Right ventricle myocardium superior (tissue), 1 donor: ENCODE measurements at regions not wholly inside any gene's neighbourhood (a gene's known extent, or its start where the extent isn't known, plus 50 kb on each side); places are given as distances from the start of the nearest gene placed in this dataset.

ENCODE experiments used
- ATAC-seq: fragments of 200-7000 bp; cut with Tn5 transposase; one replicate; pipeline ENCODE4 v1.9.1; 2020; ENCODE audit warnings: mild to moderate bottlenecking; ENCODE audit not compliant: poor library complexity
- DNase-seq: peaks from one replicate; pipeline ENCODE4 v3.0.0-alpha.2; 2020
- intact Hi-C: fragments of 100-400 bp; cut with DNase I; formaldehyde crosslinking; loops from one replicate; pipeline ENCODE4 v1.11.2; 2022
- donor health status: DM: no; HTN: yes; CAD: no; lungs with severe emphysema.

DNA sequence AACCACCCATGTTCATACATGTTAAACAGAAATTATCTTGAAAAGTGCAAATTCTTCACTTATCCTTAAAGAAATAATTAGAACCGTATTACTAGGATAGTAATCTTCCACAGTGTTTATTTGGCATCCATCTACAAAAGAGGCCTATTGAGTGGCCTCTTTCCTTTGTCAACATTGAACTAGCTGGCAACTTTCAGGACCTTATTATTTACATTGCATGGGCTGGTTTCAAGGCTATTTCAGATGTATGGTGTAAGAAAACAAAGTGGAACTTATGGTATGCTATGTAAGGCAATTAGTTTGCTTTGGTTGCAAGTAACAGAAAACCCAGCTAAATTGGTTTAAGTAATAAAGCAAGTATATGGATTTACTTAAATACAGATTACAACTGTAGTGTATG is 324.6 kb downstream of the RBM43 start:
- no peak for DNase-seq
- intact Hi-C loops, result no loop called here
- ATAC-seq, result no peak

DNA sequence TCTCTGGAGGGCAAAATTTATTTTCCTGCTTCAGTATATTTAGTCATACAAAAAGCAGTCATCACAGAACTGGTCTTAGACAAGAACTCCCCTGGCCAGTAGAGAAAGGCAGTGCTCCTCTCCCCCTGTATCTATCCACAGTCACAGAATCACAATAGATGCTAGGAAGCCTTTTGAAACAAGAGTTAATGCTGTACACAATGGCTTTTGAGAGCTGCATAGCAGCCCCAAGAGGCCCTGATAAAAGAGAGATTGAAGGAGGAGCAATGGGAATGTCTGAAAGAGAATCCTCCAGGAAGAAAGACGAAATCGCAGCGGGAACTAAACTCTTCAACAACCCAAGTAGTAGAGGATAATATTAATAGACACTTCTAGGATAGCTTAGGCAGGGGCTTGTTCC is 330.2 kb downstream of the RBM43 start:
- intact Hi-C loops, result no loop called here
- ATAC-seq (no peak), DNase-seq (no peak)

DNA sequence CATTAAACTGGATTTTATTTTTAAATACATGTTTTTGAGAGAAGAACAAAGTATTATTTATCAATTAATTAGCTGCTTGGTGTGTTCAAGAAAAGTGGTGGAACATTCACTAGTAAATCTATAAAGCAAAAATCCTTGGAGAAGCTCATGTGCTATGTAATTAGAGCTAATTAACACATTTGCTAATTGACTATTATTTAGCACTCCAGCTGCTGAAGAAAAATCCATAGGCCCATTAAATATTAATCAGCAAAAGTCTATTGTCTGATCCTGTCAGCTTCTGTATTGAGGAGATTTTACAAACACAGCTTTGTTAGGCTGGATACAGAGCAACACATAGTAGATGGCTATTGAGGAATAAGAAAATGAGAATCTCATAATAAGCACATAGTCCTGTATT is 336.1 kb downstream of the RBM43 start:
- no peak for ATAC-seq
- intact Hi-C loops, result no loop called here
- DNase-seq, result no peak

DNA sequence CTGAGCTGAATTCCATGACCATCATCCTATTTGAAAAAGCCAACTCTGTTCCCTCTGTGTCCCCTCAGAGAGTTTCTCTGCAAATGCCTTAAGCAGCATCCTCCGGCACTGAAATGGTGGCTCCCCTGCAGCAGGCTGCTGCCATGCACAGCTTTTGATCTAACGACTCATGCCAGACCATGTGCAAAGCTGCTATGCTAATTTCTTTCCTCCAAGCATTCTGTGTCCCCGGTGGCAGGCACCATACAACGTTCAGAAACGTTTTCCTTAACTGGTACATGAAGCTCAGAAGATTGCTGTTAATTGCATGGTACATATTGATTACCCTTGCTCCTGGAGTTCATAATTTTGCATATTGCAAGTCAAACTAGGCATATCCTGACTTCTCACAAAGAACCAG is 336.8 kb downstream of the RBM43 start:
- no peak for ATAC-seq
- no peak for DNase-seq
- intact Hi-C loops, result no loop called here

GRCh38 chr2:150919901-150920300 is 341.8 kb downstream of the RBM43 start:
- ATAC-seq (no peak), DNase-seq (no peak)
- intact Hi-C loops, result no loop called here

DNA sequence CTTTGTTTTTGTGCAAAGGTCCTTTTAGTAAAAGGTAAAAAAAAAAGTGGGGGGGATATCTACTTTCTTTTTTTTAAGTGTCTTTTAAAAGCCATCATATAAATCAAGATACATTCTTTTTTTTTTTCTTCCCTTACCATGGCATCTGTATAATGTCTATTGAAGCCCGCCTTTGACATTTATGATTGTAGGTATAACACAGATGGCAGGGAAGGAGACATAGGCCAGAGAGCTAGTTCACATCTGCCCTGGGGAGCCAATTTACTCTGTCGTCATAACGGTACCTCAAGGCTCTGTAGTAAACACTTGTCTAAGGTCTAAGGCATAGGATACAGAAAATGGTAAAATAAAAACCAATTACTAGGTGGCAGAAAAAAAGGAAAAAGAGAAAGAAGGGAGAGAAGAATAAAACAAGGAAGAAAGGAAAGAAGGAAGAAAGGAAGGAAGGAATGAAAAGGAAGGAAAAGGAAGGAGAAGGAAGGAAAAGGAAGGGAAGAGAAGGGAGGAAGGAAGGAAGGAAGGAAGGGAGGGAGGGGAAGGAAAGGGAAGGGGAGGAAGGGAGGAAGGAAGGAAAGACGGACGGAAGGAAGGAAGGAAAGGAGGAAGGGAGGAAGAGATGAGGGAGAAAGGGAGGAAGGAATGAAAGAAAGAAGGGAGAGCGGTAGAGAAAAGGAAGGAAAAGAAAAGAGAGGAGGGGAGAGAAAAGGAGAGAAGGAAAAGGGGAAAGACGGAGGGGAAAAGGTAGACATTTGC is 343.5 kb downstream of the RBM43 start:
- no peak for ATAC-seq
- intact Hi-C loops, result no loop called here

DNA sequence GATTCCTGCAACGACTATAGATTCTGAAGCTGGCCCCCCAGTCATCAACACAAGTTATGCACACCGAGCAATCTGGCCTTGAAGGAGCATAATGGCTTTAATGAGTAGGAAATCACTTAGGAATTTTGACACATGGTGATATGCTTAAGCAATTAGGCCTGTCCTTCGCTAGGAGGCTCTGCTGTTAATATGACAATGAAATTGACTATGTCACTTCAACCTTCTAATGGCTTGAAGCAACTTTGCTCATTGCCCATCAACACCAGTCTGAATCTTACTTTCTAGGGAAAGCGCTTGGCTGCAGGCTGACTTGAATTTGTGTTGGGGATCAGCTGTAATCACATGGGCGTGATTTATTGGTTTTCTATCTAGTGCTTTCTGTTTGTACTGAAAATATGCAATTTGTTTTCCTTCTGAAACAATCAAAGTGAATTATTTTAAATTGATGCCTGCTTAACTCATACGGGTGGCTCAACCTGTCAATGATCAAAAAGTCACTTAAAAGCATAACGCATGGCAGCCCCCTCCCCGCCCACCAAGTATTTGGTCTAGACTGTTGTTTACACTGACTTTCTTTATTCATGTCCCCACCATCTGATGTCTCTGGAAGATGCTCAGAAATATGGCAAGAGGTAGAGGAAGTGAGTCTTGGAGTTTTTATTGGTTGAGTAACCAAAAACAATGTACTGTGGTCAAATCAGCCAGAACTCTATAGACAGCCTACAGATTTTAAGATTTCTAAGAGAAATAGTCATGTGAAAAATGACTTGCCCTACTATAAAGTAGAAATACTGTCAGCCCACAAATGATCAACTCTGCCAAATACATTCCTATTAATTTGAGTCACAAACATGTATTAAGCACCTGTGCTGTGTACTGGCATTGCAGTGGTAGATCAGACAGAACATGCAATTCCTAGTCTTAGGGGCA is 344.9 kb downstream of the RBM43 start:
- intact Hi-C loops, result no loop called here
- DNase-seq, result no peak
- ATAC-seq, result no peak

More for the DNA sequence above, 343.5 kb downstream of the RBM43 start:
- no peak for DNase-seq

DNA sequence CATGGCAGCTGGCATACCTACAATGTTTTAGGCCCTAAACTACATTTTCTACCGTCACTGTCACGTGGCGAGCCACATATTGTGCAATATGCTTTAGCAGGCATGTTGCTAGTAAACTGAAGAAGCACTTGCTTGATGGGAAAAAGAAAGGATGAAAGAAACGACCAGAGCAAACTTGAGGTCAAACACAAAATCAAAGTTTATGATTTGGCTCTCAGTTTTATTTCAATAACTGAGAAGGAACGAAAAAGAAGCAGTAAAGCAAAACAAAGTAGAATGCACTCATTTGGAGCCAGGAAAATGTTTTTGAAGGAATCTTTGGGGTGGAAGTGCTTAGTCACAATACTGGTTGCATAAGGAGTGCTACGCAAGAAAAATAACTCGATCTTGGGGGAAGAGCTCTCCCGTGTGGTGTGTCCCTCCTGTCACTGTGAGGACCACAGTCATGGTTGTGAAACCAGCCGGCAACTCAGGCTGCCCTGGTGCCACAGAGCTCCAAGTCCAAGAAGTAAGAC is 349.8 kb downstream of the RBM43 start:
- intact Hi-C loops, result no loop called here
- ATAC-seq (peak; percentile 95), DNase-seq (peak; percentile 63)

DNA sequence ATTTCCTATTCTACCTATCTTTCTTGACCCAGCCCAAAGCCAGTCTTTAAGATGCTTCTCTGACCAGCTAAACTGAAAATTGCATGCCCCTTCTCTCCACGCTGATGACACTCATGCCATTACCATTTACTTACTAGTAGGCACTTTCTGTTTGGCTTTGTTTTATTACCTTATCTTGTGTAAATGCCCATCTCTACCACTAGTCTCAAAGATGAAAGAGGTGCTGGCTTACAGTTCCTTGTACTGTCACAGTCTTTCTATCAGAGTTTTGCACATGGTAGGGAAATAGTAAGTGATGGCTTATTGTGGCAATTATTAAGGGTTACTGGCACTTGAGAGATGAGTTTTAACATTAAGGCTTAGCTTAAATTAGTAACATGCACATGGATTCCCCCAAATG is 352.1 kb downstream of the RBM43 start:
- intact Hi-C loops, result no loop called here
- ATAC-seq (no peak), DNase-seq (no peak)

DNA sequence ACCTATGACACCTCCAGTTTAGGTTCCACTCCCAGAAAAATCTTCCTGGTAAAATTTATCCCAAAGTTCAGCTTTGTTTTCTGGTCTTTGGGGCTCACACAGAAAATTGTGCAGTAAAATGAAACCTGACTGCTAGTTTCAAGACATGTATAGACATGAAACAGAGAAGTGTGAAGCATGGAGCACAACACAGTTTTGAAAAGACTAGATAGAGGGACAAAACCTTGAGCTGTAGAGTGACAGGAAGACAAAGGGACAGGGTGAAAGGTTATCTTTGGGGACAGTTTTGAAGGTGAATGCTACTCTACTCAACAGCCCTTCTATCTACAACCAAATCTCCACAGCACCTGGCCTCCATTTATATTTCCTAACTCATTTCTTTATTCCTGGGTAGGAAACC is 352.6 kb downstream of the RBM43 start:
- no peak for ATAC-seq
- no peak for DNase-seq
- intact Hi-C loops, result no loop called here

DNA sequence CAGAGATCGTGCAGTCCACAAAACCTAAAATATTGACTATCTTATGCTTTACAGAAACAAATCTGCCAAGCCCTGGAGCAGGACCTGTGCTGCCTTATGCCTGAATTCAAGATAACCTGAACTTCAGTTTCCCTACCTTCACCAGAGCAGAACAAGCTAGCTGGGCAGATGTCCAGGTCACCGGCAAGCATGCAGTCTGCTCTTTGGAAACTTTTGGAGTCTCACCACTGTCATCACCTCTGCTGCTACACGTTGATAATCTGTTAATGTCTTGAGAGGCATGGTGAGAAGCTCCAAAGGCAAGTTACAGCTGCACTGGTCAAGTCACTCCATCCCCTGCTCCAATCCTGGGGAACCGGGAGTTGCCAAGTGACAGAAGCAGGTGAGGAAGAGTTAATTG is 354.2 kb downstream of the RBM43 start:
- ATAC-seq, result peak; percentile 27
- DNase-seq, result no peak
- intact Hi-C loops, result no loop called here

DNA sequence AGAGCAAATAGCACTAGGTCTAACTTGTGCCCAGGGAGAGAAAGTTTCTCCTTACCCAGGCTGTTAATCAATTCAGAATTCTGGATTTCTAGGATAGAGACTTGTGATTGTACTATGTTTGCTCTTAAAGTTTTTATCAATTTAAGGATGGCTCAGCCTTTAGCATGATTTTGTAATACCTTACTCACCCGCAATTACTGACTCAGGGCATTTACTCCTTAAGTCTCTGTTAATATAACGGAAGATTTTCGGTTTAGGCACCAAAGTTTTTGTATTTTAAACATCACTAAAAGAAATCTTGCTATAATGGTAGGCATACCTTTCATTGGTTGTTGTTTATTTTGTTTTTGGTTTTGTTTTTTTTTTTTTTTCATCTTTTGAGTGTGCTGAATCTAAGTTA is 358.2 kb downstream of the RBM43 start:
- intact Hi-C loops, result no loop called here
- ATAC-seq (no peak), DNase-seq (no peak)

- DNase-seq (no peak), ATAC-seq (no peak)
- intact Hi-C loops, result no loop called here
Measured at GRCh38 chr2:150903055-150903454, 358.6 kb downstream of the RBM43 start.

GRCh38 chr2:150900913-150901312 is 360.8 kb downstream of the RBM43 start:
- intact Hi-C loops, result no loop called here
- DNase-seq (no peak), ATAC-seq (no peak)

DNA sequence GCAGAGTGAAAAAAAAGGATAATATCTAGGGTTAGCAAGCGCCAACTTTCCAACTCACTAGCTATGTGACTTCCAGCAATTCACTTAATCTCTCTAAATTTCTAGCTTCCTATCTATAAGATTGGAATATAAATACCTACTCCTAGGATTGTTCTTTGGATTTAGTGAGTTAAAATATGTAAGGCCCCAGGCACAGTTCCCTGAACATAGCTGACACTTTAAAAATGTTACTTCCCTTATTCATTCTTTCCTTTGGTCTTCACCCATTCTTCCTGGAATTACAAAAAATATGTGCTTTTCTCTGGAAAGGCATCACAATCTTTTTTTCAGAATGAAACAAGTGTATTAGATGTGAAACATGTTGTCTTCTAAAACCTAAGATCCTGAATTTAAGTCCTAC is 365.7 kb downstream of the RBM43 start:
- DNase-seq, result no peak
- intact Hi-C loops, result no loop called here
- no peak for ATAC-seq

DNA sequence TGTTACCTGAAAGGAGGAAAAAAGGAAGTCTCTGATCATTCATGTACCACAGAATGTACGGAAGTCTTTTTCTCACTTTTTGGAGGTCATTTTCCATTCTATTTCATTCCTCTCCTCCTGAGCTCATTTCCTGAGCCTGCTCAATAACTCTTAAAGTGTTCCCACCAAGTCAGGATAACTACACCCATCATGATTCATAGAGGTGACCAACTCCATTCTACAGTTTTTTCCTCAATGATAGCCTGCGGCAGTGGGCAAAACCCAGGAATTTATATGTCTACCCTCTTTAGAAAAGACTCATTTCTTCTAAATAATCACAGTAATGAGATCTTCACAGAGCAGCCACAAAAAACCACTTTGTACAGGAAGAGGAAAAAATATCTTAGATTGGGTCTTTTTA is 372.5 kb downstream of the RBM43 start:
- intact Hi-C loops, result no loop called here
- ATAC-seq (no peak), DNase-seq (no peak)

DNA sequence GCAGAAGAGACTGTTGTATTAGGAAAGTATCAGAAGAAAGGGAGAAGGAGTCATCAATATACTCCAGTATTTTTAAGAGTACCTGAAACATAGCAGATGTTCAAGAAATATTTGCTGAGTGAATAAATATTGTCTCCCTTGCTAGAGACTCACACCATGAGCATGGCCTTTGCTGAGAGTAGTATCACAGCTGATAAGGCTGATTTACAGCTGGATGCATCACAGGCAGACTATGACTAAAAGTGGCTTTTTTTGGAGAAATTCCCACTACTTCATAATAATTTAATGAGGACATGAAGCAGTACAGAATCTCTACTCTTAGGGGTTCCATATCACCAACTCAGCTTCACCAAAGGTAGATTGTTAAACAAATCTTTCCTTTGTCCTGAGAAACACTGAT is 373.3 kb downstream of the RBM43 start:
- DNase-seq, result no peak
- intact Hi-C loops, result no loop called here
- no peak for ATAC-seq

DNA sequence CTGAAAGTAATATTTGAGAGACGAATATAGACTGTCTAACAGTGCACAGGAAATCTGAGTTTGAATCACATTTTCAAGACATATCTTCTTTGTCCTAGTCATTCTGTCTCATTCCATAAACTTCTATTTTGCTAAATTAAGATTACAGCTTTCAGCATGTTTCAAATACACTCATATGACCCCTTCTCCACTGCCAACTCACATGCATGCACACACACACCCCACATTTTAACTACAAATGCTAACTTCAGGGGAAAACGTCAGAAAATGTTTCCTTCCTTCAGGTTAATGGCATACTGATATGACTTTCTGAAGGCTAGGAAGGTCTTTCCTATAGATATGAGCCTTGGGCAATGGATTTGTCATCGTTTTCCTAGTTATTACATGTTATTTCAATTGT is 373.7 kb downstream of the RBM43 start:
- intact Hi-C loops, result no loop called here
- ATAC-seq, result no peak
- no peak for DNase-seq

DNA sequence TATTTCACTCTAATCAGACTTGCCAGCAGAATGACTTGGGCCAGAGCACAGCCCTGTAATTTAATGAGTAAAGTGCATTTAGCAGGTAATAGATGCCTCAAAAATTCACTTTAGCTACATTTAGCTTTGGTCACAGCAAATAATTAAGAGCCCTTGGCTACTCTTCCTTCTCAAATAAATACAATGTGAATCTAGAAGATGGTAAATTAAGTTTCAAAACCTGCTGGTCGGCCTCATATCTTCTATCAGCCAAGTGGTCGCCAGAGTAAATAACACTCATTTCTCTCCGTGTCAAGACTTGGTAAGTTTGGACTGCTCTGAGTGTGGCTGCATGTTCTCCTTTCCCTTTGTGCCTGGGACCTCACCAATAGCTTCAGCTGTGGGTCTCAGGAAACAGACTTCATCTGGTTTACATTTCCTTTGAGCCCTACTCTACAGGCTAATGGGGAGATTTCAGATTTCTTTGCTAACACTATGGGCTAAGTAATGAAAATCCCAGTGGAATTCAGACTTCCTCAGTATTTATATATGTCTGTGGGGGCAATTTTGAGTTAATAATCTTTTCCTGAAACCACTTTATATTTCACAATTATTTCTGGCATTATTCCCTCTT is 375.8 kb downstream of the RBM43 start:
- ATAC-seq (no peak), DNase-seq (no peak)
- intact Hi-C loops, result no loop called here

DNA sequence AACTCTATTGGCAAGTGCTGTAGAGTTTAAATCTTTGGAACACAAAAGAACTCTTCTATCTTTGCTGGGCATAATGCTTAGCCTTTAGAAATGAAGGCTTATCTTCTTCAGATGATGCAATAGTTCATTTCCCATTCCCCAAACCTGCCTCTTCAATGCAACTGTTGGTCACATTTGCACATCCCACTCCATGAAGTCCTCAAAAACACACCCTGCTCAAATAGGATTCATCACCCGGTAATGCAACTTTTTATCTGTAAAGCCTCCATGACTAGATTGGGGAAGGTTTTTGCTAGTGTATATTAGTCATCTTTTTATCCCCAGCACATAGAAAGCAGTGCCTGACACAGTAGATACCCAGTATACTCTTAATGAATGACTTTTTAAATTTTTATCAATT is 376.4 kb downstream of the RBM43 start:
- intact Hi-C loops, result no loop called here
- ATAC-seq (no peak), DNase-seq (no peak)
